Activated naive CD4-positive, alpha-beta T cell treated with anti-CD3 and anti-CD28 coated beads, Interleukin-2, amount 50 U/mL, for 72 hours (primary cell): ENCODE measurements at regions not wholly inside any gene's neighbourhood (a gene's known extent, or its start where the extent isn't known, plus 50 kb on each side); places are given as distances from the start of the nearest gene placed in this dataset.

Source experiments
- ATAC-seq, 2 donors: fragments of 150-1000 bp; cut with Tn5 transposase; 2 replicates each; pipeline ENCODE4 v1.10.0; 2021; ENCODE audit warnings: mild to moderate bottlenecking in 2 of 2, moderate library complexity in 2 of 2
- DNase-seq, 2 donors: peaks; one replicate each; pipeline ENCODE4 v3.0.0; 2021 to 2022; ENCODE audit warnings: low spot score in 2 of 2
- H3K27ac Mint-ChIP-seq, 2 donors: one replicate each; pipeline ENCODE4 v1.8.0; 2022; ENCODE audit warnings: mild to moderate bottlenecking in 2 of 2, mixed read lengths in 2 of 2
- H3K36me3 Mint-ChIP-seq, 2 donors: one replicate each; pipeline ENCODE4 v1.8.0; 2022; ENCODE audit warnings: mixed read lengths in 2 of 2
- H3K9me3 Mint-ChIP-seq, 2 donors: one replicate each; pipeline ENCODE4 v1.8.0; 2022; ENCODE audit warnings: mixed read lengths in 2 of 2

DNA sequence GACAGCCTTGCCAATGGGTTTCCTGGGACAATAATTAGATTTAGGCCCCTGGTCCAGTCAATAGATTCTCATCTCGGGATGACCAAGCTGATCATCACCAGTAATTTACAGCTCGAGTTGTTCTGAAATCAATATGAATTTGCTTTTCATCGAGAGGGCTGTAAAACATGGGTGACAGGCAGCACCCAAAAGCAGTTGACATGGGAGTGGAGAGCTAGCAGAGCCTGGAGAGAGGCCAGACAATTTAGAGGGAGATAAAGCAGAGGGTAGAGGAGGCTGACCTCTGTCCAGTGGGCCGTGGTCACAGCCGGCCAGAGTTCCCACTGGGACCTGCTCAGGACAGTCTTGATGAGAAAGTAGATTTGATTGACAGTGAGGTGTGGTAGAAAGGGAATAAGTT, 157.3 kb downstream of the ASCL4 start:
- ATAC-seq = no peak
- Mint-ChIP-seq H3K27ac (no peak overlapping the region), H3K36me3 (no peaks in the 10 kb centered on the region), H3K9me3 (no peaks in the 10 kb centered on the region)
- no peak for DNase-seq

DNA sequence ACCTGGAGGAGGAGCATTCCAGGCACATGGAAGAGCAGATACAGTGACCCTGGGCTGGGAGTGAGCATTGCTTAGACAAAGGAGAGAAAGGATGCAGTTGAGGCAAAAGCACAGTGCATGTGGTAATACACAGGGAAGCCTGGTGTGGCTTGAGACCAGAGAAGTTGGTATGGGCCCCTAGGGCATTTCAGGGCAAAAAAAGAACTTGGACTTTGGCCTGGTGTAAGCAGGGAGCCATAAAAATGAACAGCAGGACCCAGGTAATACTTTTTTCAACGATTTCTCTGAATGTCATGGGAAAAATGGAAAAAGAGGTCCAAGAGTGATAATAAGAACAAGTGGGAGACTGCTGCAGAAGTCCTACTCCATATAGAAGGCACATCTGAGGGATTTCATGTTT, 163.9 kb downstream of the ASCL4 start:
- no peak for DNase-seq
- no peak for ATAC-seq

DNA sequence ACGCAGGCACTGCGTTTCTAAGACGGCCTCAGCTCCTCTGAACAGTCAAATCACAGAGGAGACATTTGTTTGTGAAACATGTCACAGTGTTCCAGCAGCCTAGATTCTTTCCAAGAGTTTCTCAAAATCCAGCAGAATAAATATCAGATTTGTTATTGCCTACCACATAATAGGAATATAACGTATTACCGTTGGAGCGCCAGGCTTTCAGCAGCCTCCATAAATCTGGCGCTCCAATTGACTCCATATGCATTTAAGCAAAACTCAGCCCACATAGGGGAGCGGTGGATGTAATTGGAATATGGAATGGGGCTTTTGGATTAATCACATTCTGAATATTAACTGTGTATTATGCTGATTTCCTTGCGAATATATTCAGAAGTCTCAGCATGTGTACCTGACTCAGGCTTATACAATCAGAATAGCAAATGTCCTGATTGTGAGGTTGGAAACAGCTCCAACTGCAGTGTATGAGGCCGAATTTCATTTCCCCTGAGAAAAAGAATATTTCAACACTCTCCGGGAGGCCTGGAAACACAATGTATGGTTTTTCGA, 174.0 kb downstream of the ASCL4 start:
- H3K9me3 Mint-ChIP-seq = peaks cover under 1% of the 10 kb centered on the region in 2 donors
- H3K36me3 Mint-ChIP-seq = no peaks in the 10 kb centered on the region
- DNase-seq (no peak), ATAC-seq (no peak)
- no peak overlapping the region for H3K27ac Mint-ChIP-seq

More for the DNA sequence above, 163.9 kb downstream of the ASCL4 start:
- Mint-ChIP-seq H3K36me3 (peaks cover 0 to 4% of the 10 kb centered on the region in 2 donors), H3K27ac (no peak overlapping the region), H3K9me3 (peaks cover 14 to 15% of the 10 kb centered on the region in 2 donors)

DNA sequence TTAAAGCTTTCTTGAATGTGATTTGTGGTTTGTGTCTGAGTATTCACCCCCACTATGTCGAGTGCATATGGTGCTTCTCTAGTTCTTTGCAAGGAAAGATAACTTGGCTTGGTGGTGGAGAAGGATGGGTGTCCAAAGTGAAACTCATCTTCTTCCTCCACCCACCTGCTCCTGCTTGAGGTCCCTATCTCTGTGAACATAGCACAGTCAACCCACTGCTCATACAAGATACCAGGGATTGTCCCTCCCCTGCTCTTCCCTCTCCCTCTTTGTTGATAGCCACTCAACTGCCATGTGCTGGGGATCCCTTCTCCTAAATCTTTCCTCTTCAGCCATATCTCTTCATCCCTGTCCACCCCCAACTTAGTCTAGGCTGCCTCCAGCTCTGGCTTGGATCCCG, 176.5 kb downstream of the ASCL4 start:
- Mint-ChIP-seq H3K27ac (no peak overlapping the region), H3K9me3 (no peaks in the 10 kb centered on the region), H3K36me3 (no peaks in the 10 kb centered on the region)
- ATAC-seq = no peak
- DNase-seq = no peak

DNA sequence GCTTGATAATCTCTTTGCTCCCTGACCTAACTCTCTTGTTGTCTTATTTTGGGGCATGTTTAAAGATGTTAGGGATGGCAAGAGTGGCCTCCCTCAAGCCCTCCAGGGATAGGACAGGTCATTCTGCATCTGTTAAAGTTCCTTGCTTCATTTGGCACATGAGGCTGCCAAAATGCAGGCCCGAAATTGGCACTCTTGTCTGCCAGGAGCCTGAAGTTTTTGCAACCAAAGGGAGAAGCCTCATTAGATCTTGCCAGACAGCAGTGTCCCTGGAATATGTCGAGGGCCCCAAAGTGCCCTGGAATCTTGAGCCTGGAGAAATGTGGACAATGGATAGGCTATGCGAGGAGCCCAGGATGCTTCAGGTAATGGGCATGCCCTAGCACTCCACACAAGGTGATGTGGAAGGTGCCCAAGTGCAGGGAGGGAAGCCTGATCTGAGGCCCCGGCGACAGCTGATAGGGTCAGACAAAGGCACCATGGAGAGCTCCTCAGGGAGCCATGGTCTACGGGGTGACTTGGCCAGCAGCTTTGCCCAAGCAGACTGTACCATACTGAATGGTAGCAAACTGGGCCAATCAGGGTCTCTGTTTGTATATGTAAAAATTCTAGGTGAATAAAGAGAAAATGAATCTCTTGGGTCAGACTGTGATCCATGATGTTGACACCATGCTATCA, 173.0 kb upstream of the WSCD2 start:
- Mint-ChIP-seq H3K9me3 (no peaks in the 10 kb centered on the region), H3K27ac (no peak overlapping the region), H3K36me3 (no peaks in the 10 kb centered on the region)
- ATAC-seq = no peak
- DNase-seq = no peak

DNA sequence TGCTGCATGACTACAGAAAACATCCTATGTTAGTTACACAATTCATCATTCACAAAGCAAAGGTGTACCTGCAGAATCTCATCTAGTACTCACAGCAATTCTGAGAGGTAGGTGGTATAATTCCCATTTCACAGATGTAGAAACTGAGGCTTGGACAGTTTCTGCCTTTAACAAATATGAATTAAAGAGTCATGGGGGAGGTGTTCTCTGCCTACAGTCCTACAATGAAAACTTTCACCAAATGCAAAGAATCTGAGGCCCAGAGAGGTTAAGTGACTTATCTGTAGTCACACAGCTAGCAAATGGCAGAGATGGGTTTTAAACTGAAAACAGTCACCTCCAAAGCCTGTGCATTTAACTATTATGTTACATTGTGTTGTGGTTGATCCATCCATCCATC, 171.6 kb upstream of the WSCD2 start:
- DNase-seq (no peak), ATAC-seq (no peak)
- Mint-ChIP-seq H3K27ac (no peak overlapping the region), H3K36me3 (no peaks in the 10 kb centered on the region), H3K9me3 (no peaks in the 10 kb centered on the region)

DNA sequence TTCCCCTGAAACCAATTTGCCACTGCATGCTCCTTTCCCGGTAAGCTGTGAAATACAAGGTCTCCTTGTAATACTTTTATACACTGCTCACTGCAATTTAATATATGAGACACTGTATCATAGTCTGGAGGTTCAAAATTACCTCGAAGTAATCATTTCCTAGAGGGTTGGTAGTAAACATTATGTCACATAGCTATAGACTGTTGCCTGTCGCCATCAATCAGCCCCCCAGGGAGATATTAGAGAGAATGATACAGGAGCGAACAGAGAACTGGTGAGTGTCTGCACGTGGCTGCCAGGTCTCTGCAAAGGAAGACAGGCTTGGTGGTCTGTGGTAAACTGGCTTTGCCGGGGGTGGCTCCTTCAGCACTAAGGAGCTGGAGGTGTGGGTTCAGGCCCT, 165.5 kb upstream of the WSCD2 start:
- DNase-seq = no peak
- Mint-ChIP-seq H3K36me3 (no peaks in the 10 kb centered on the region), H3K9me3 (peaks cover 0 to 4% of the 10 kb centered on the region in 2 donors), H3K27ac (no peak overlapping the region)
- ATAC-seq = no peak

DNA sequence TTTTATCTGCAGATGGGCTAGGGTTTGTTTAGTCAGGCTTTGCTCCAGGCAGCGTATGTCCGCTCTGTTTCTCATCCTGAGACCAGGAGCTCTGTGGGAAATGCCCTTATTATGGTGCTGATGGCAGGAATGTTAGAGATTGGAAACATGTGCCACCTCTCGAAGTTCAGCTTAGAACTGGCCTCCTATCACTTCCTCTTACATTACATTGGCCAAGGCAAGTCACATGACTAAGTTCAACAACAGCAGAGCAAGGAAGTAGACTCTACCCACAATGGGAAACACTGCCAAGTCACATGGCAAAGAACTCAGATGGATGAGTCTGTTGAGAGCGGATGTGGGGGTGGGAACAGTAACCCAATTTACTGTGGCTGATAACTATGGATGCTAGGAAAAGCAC, 161.9 kb upstream of the WSCD2 start:
- no peak for ATAC-seq
- no peak overlapping the region for H3K27ac Mint-ChIP-seq

DNA sequence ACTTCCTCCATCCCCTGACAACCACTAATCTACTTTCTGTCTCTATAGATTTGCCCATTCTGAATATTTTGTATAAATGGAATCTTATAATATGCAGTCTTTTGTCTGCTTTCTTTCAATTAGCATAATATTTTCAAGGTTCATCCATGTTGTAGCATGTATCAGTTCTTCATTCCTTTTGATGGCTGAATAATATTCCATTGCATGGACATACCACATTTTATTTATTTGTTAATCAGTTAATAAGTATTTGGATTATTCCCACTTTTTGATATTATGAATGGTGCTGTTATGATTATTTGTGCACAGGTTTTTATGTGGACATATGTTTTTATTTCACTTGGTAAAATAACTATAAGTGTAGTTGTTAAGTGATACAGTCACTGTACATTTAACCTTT, 155.1 kb upstream of the WSCD2 start:
- H3K27ac Mint-ChIP-seq = no peak overlapping the region
- ATAC-seq = no peak
- DNase-seq = no peak
- H3K36me3 Mint-ChIP-seq = no peaks in the 10 kb centered on the region
- H3K9me3 Mint-ChIP-seq = peaks cover 0 to 4% of the 10 kb centered on the region in 2 donors

More for the DNA sequence above, 161.9 kb upstream of the WSCD2 start:
- H3K9me3 Mint-ChIP-seq = peaks cover 0 to 4% of the 10 kb centered on the region in 2 donors
- no peak for DNase-seq
- H3K36me3 Mint-ChIP-seq = no peaks in the 10 kb centered on the region

DNA sequence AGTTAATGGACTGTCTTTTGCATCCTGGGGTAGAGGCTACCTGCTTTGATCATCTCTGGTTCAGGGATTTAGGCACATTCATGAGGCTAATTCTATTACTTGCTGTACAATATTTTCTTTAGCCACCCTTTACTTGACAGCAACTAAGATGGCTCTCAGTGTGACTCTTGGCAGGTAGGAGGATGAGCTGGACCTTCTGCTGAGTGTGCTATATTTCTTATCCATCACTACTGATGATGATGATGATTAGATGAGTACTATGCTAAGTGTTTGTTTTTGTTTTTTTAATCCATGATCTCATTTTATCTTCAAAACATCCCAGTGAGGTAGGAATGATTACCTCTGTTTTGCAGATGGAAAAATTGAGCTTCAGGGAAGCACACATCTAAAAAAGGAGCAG, 152.8 kb upstream of the WSCD2 start:
- no peak for ATAC-seq
- H3K36me3 Mint-ChIP-seq = no peaks in the 10 kb centered on the region

DNA sequence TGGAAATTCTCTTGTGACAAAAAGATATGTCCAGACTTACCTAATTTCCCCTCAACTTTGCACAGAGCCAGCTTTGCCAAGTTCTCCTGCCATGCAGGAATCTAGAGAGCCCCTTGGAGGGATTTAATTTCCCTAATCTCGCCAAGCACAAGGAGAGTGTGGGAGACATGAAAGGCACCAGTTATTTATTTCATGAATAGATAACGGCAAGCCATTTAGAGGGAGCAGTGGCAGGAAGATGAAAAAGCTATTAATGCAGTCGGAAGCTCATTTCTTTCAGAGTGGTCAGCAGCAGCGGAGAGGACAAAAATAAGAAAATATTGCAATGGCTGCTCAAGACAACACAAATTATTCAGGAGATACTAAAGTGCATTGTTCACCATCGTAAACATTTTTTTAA, 150.9 kb upstream of the WSCD2 start:
- Mint-ChIP-seq H3K27ac (no peak overlapping the region), H3K9me3 (peaks cover 0 to 4% of the 10 kb centered on the region in 2 donors), H3K36me3 (no peaks in the 10 kb centered on the region)
- no peak for DNase-seq
- ATAC-seq = no peak

More for the DNA sequence above, 152.8 kb upstream of the WSCD2 start:
- DNase-seq = no peak
- no peak overlapping the region for H3K27ac Mint-ChIP-seq
- peaks cover 0 to 4% of the 10 kb centered on the region in 2 donors for H3K9me3 Mint-ChIP-seq

DNA sequence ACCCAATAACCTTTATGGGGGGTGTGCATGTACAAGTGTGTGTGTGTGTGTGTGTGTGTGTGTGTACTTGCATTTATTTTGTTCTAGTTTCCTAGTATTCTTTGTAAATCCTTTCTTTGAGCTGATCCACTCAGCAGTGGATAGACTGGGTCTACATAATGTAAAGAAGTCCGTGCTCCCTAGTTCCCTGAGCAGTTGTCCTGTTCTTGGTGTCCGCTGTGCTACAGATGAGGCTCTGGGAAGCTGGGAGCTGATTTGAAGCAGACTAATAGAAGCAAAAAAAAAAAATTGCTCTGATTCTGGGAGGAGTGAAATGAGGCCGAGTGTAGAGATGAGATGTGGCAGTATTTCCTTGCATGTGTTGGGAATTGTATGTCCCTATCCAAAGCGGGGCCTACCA, 150.4 kb upstream of the WSCD2 start:
- Mint-ChIP-seq H3K27ac (no peak overlapping the region), H3K9me3 (peaks cover 0 to 4% of the 10 kb centered on the region in 2 donors), H3K36me3 (no peaks in the 10 kb centered on the region)
- no peak for DNase-seq
- no peak for ATAC-seq

DNA sequence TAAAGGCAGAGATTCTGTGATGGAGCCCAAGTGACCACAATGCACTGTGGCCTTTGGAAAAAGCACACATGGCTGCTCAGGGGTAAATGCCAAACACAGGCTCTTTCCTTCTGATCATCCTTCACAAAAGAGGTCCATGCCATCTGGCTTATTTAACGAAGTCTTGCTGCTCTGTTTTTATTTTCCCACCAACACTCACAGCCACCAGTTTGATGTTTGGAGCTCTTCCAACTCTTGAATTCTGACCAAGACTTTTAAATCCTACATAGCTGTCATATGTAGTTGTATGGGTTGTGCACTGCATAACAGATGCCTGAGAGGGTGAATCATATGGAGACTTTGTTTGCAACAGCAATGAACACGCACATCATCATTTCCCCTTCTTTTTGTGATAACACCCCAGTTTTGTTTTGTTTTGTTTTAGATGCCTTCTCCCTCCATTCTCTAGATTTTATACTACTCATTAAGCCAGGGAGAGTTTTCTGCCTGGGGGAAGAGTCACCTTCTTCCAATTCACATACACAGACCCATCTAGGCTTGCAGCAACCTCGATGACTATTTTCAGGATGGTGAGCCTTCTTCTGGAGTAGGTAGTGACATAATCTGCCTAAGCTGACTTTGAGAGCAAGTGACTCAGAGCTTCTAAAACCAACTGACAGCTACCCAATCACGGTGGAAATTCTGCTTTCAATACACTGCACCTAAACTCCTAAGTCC, 145.2 kb upstream of the WSCD2 start:
- no peaks in the 10 kb centered on the region for H3K9me3 Mint-ChIP-seq
- H3K36me3 Mint-ChIP-seq = no peaks in the 10 kb centered on the region
- ATAC-seq = no peak
- no peak overlapping the region for H3K27ac Mint-ChIP-seq
- no peak for DNase-seq

DNA sequence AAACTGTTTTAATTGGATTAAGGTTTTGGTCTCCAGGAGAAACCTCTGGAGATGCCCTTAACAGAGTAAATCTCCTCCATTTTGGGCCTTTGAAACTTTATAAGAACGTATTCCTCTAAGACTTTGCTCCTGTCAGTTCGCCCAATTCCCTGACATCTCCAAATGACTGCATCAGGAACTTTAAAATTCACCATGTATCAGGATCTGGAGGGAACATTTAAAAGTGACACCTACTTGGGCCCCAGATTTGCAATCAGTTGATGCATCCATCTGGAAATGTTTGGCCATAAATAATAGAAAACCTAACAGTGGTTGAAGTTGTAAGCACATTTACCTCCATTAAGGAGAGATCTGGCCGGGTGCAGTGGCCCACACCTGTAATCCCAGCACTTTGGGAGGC, 144.1 kb upstream of the WSCD2 start:
- Mint-ChIP-seq H3K27ac (no peak overlapping the region), H3K36me3 (no peaks in the 10 kb centered on the region), H3K9me3 (no peaks in the 10 kb centered on the region)
- no peak for ATAC-seq
- no peak for DNase-seq

DNA sequence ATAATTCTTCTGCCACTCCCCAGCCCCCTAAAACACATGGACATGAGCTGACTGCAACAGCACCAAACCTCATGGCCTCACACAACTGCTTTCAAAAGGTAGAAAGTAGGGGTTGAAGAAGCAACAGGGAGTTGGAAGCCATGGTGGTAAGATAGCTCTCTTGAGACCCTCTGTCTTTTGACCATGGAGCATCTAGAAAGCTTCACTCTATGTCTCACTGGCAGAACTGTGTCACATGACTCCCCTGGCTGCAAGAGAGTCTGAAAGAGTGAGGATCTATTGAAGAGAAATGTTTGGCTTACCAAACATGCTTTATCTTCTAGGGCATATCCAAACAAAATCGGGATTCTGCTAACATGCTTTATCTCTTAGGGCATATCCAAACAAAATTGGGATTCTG, 142.9 kb upstream of the WSCD2 start:
- H3K27ac Mint-ChIP-seq = no peak overlapping the region
- H3K9me3 Mint-ChIP-seq = no peaks in the 10 kb centered on the region
- no peak for DNase-seq
- no peaks in the 10 kb centered on the region for H3K36me3 Mint-ChIP-seq
- ATAC-seq = no peak

DNA sequence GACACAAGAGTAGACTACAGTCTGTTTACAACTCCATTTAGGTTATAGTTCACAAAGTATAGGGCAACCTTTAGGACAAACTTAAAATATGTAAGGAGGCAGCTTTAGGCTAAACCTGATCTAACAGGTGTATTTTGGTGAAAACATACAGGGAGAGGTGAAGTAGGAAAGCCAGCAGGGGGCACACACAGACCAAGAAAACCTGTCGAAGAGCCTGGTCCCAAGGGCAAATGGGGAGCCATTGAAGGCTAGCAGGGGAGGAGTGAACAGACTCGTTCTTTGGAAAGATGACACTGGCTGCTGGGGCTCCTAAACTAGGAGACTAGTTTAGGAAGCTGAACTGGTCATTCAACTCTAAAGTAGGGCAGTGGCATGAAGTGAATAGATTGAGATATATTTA, 138.8 kb upstream of the WSCD2 start:
- peak in 1 of 2 donors; percentile 38 for ATAC-seq
- Mint-ChIP-seq H3K9me3 (no peaks in the 10 kb centered on the region), H3K27ac (no peak overlapping the region), H3K36me3 (no peaks in the 10 kb centered on the region)
- DNase-seq = peak in 1 of 2 donors; percentile 20

DNA sequence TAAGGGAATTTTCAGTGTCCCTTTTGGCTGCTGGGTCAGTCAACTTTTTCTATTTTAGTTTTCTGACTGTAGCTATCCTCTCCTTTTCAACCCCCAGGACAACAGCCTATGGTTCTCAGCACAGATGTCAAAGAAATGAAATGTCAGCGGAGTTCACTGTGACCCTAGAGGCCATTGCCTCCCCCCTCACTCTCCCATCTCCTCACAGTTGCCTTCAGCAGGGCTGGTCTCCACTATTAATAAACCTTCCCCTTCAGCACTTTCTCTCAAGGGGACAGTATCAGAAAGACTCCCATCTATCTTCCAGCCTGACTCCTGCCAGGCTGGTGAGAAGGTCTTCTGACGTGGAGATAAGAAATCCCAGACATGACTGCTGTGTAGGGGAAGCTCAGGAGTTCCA, 137.1 kb upstream of the WSCD2 start:
- Mint-ChIP-seq H3K36me3 (no peaks in the 10 kb centered on the region), H3K9me3 (no peaks in the 10 kb centered on the region), H3K27ac (no peak overlapping the region)
- ATAC-seq = no peak
- no peak for DNase-seq
